VCaP (cell line): ENCODE measurements at regions not wholly inside any gene's neighbourhood (a gene's known extent, or its start where the extent isn't known, plus 50 kb on each side); places are given as distances from the start of the nearest gene placed in this dataset.

Experiments used
- H3K27ac ChIP-seq: fragments of 450-650 bp; 2 replicates; pipeline ENCODE4 v1.5.1; 2017
- TF ChIP-seq, protein P1 (sequence below): fragments of 450-650 bp; conservative IDR thresholded peaks from 2 replicates; pipeline ENCODE4 v1.5.1; 2017; ENCODE audit warnings: mild to moderate bottlenecking, moderate library complexity

DNA sequence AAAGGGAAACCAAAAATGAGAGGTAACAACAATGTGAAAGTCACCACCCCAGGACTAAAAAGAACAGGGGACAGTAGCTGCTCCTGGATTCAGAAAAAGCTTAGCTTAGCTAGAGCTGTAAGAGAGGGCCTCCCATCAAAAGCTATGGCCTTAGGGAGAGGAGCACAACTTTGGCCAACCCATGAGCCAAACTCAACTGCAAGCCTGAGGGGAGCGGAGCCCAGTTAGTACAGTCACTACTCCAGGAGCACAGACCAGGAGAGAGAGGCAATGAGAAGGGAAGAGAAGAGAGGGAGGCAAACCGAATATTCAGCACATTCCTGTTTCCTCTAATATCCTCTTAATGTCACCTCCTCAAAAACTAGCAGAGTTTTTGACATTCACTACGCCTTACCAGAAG is 917.1 kb upstream of the INTU start:
- TF ChIP-seq, protein P1, sequence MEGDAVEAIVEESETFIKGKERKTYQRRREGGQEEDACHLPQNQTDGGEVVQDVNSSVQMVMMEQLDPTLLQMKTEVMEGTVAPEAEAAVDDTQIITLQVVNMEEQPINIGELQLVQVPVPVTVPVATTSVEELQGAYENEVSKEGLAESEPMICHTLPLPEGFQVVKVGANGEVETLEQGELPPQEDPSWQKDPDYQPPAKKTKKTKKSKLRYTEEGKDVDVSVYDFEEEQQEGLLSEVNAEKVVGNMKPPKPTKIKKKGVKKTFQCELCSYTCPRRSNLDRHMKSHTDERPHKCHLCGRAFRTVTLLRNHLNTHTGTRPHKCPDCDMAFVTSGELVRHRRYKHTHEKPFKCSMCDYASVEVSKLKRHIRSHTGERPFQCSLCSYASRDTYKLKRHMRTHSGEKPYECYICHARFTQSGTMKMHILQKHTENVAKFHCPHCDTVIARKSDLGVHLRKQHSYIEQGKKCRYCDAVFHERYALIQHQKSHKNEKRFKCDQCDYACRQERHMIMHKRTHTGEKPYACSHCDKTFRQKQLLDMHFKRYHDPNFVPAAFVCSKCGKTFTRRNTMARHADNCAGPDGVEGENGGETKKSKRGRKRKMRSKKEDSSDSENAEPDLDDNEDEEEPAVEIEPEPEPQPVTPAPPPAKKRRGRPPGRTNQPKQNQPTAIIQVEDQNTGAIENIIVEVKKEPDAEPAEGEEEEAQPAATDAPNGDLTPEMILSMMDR: no peak
- H3K27ac ChIP-seq: no peak overlapping the region

DNA sequence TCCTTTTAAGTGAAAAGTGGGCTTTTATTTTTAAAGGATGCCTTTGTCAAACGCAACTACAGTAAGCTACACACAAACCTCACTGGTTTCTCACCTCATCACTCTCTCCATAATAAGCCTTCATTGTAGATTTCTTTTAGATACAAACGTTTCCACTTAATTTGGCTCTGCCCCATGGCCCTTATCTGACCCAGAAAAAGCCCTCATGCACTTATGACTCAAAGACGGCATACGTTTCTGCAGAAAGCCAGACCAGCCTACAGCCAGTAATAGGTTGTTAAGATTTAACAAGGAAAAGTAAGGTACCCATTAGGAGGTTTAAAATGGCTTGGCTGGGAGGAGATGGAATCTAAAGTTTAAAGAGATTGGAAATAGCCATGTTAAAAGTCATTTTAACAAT is 914.6 kb upstream of the INTU start:
- no peak overlapping the region for H3K27ac ChIP-seq
- TF ChIP-seq, protein P1: no peak

DNA sequence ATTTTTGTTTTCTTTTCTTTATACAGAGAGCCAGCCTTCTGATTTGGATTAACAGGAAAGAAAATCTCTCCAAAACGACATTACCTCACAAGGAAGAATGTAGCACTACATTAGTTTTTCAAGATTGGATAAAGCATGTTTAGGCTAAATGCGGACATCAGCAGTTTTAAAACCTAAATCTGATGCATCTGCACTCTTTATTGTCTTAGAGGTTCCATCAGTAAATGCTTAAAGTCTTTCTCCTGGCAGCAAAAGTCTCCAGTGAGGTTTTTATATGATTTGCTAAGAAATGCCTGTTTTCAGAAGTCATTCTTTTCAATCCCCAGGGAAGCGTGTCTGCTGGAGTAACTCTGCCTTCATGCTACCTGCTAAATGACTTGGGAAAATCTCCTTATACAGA is 912.9 kb upstream of the INTU start:
- TF ChIP-seq, protein P1: no peak
- no peak overlapping the region for H3K27ac ChIP-seq

DNA sequence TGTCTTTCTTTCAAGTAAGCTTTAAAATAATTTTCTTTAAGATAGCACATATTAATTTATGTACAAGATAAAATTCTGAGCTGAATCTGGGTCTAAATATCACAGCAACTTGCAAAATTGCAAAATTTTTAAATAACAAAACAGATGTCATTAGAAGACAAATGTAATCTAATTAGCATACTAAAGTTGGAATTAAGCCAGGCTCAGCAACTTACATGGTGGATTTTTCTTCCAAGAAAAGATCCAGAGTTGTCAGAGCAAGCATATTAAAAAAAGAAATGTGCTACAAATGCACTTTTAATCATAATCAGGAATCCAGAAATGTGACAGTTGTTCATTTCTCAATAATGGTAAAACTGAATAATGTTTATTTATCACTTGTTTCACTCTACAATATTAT is 906.9 kb upstream of the INTU start:
- H3K27ac ChIP-seq: no peak overlapping the region
- TF ChIP-seq, protein P1: no peak

DNA sequence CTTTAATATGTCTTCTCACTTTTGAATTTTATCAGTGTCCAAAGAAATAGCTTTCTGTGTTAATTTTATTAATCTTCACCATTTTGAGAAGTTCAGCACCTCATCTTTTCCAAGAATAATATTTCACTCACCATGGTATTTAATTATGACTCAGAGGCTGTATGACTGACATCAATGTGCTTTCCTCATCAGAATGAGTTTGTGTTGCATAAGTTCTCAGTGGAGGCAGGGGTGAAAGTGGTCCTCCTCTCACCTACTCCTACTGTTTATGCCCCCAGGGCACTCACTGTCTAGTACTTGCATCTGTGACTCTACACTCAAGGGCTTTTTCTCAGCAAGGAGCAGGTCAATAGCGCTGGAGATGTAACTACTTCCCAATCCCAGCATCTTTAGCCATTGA is 905.3 kb upstream of the INTU start:
- TF ChIP-seq, protein P1: no peak
- H3K27ac ChIP-seq: no peak overlapping the region

DNA sequence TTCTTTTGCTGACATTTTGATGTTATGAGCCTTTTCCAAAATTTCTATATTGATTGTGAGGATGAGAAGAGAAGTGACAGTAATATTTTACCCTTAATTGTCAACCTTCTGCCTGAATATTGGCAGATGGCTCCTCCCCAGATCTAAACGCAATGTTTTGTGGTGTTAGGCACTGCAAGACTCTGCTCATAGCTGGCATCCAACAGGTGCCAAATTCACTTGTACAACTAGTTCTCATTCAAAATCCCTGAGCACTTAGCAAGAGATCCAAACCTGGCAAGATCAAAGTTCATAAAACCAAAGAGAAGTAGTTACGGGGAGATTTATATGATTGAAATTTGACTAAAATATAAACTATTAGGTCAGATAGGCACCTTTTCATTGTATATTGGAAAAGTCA is 901.7 kb upstream of the INTU start:
- TF ChIP-seq, protein P1: no peak
- no peak overlapping the region for H3K27ac ChIP-seq

DNA sequence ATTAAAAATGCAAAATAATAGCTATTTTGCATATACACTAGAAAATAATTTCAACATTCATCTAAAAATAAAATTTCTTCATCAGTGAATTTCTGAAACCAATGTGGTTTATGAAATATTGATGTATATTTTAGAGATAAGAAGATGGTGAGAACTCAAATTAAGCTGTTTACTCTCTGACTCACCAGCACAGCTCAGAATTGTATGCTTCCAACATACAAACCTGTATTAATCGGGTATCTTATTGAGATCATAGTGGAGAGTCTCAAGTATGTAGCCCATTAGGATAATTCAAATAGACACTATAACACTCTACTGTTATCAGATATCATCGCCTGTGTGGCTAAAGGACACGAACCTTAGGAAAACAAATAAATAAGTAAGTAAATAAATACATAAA is 899.5 kb upstream of the INTU start:
- H3K27ac ChIP-seq: no peak overlapping the region
- TF ChIP-seq, protein P1: no peak

DNA sequence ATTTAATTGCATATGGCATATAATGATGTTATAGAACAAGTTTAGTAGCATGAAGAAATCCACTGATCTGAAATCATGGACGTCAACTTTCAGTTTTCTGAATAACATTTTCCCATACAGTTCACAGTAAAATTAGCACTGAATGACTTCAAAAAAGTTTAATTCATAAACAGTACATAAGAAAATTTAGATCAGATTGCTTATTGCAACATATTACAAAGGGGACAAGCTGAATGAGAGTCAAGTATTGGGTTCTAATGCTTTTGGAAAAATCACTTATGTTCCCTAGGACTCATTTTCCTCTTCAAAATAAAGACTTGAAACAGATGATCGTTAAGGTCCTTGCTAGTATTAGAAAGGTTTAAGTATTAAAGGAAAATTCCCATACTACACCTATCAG is 898.3 kb upstream of the INTU start:
- TF ChIP-seq, protein P1: no peak
- no peak overlapping the region for H3K27ac ChIP-seq
